Endothelial cell (in vitro differentiated cells): ENCODE measurements at regions not wholly inside any gene's neighbourhood (a gene's known extent, or its start where the extent isn't known, plus 50 kb on each side); places are given as distances from the start of the nearest gene placed in this dataset.
A peak's percentile ranks its signal among the peaks of the same experiment; 100 is the strongest.

ENCODE experiments used
- DNase-seq: peaks from one replicate; pipeline ENCODE4 v3.0.0; 2021; ENCODE audit warnings: low spot score
- H3K27ac Mint-ChIP-seq: one replicate; pipeline ENCODE4 v1.8.0; 2021; ENCODE audit warnings: mixed read lengths, inconsistent platforms; ENCODE audit not compliant: unreplicated experiment
- H3K27me3 Mint-ChIP-seq: one replicate; pipeline ENCODE4 v1.8.0; 2021; ENCODE audit warnings: mild to moderate bottlenecking, moderate library complexity, mixed read lengths, inconsistent platforms; ENCODE audit not compliant: unreplicated experiment
- H3K36me3 Mint-ChIP-seq: one replicate; pipeline ENCODE4 v1.8.0; 2021; ENCODE audit warnings: mild to moderate bottlenecking, low read depth, mixed read lengths, inconsistent platforms; ENCODE audit not compliant: unreplicated experiment
- H3K4me1 Mint-ChIP-seq: one replicate; pipeline ENCODE4 v1.8.0; 2021; ENCODE audit warnings: mild to moderate bottlenecking, mixed read lengths, inconsistent platforms; ENCODE audit not compliant: unreplicated experiment
- H3K4me3 Mint-ChIP-seq: one replicate; pipeline ENCODE4 v1.8.0; 2021; ENCODE audit warnings: mild to moderate bottlenecking, mixed read lengths, inconsistent platforms; ENCODE audit not compliant: unreplicated experiment
- H3K9me3 Mint-ChIP-seq: one replicate; pipeline ENCODE4 v1.8.0; 2021; ENCODE audit warnings: mixed read lengths, inconsistent platforms; ENCODE audit not compliant: unreplicated experiment
- TF ChIP-seq, protein P1 (sequence below): fragments of 200-600 bp; sonication (generic); IDR thresholded peaks from one replicate; pipeline ENCODE4 v1.5.0; 2021; ENCODE audit warnings: antibody characterized with exemption; ENCODE audit not compliant: unreplicated experiment

DNA sequence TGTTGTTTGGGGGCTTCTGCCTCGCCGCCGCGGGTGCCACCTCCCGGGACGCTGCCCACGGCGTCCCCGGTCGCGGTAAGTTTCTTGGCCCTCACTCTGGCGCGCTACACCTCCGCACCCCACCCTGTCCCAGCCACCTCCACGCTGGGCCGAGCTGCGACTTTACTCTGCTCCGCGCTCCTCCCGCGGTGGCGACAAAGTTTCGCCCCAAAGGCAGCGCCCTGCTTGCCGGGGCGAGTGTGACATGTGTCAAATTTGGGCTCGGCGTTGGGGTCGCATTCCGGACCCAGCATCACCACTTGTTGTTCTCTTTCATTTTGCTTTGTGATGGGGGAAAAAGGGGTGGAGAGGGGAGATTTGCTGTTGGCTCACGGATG, 167.7 kb upstream of the PPP1R3A start:
- Mint-ChIP-seq H3K9me3 (no peaks in the 10 kb centered on the region), H3K27ac (peak overlapping the region; percentile 64), H3K27me3 (peaks cover 19% of the 10 kb centered on the region), H3K36me3 (no peaks in the 10 kb centered on the region), H3K4me1 (peaks cover 28% of the 10 kb centered on the region), H3K4me3 (peak overlapping the region; percentile 95)
- TF ChIP-seq, protein P1, sequence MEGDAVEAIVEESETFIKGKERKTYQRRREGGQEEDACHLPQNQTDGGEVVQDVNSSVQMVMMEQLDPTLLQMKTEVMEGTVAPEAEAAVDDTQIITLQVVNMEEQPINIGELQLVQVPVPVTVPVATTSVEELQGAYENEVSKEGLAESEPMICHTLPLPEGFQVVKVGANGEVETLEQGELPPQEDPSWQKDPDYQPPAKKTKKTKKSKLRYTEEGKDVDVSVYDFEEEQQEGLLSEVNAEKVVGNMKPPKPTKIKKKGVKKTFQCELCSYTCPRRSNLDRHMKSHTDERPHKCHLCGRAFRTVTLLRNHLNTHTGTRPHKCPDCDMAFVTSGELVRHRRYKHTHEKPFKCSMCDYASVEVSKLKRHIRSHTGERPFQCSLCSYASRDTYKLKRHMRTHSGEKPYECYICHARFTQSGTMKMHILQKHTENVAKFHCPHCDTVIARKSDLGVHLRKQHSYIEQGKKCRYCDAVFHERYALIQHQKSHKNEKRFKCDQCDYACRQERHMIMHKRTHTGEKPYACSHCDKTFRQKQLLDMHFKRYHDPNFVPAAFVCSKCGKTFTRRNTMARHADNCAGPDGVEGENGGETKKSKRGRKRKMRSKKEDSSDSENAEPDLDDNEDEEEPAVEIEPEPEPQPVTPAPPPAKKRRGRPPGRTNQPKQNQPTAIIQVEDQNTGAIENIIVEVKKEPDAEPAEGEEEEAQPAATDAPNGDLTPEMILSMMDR, result no peak
- peak; percentile 27 for DNase-seq

DNA sequence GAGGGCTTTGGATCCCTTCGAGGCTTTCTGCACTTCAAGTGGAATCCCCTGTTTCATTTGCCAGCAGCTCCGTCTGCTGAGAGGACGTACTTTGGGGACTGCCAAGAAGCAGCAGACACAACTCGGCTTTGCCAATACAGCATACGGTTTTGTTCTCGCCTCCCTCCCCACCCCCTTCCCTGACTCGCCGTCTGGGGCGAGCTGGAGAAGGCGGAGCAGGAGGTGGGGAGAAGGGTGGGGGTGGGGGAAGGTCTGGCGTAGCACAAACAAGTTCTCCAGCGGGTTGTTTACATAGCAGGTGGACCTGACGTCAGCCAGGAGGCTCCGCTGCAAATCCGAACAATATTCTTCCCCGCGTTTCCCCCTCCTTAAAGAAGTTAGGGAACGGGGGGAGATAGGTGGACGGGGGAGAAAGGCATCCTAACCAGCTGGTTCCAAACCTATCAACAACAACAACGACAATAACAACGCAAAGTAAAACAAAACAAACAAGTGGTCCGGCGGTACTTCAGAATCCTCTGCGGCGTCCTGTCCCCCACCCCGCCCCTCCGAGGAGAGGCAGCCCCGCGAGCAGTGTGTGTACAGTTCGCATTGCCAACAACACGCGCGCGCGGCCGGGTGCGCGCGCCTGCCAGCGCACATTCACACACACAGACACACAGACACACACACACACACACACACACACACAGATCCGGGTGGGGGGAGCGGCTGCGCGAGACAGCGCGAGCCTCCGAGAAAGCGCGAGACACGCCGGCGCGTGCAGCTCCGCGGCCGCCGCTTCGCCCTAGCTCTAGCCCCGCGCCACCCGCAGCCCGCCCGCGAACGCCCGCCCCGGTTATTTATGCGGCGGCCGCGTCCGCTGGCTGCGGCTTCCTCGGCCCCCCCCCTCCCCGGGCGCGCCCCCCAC, 167.0 kb upstream of the PPP1R3A start:
- Mint-ChIP-seq H3K27ac (peak overlapping the region; percentile 95), H3K4me1 (peaks cover 33% of the 10 kb centered on the region), H3K36me3 (no peaks in the 10 kb centered on the region), H3K4me3 (peak overlapping the region; percentile 97), H3K9me3 (no peaks in the 10 kb centered on the region), H3K27me3 (peaks cover 19% of the 10 kb centered on the region)
- peak; percentile 75 for DNase-seq
- TF ChIP-seq, protein P1, result no peak

DNA sequence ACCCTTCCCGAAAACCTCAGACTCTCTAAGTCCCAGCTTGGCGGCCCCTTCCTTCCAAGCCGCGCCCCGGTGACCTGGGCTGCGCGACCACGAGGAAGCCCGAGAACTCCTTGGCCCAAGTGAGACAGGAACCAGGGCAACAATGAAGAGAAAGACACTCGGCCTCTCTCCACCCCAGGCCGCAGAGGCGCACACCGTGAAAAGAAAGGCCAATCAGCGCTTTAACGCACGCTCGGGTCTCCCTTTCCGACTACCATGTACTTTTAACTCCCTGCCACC, 166.4 kb upstream of the PPP1R3A start:
- peak overlapping the region; percentile 95 for H3K27ac Mint-ChIP-seq
- no peaks in the 10 kb centered on the region for H3K36me3 Mint-ChIP-seq
- peak overlapping the region; percentile 97 for H3K4me3 Mint-ChIP-seq
- peaks cover 19% of the 10 kb centered on the region for H3K27me3 Mint-ChIP-seq
- H3K9me3 Mint-ChIP-seq, result no peaks in the 10 kb centered on the region
- no peak for DNase-seq
- TF ChIP-seq, protein P1, result no peak
- peaks cover 33% of the 10 kb centered on the region for H3K4me1 Mint-ChIP-seq

DNA sequence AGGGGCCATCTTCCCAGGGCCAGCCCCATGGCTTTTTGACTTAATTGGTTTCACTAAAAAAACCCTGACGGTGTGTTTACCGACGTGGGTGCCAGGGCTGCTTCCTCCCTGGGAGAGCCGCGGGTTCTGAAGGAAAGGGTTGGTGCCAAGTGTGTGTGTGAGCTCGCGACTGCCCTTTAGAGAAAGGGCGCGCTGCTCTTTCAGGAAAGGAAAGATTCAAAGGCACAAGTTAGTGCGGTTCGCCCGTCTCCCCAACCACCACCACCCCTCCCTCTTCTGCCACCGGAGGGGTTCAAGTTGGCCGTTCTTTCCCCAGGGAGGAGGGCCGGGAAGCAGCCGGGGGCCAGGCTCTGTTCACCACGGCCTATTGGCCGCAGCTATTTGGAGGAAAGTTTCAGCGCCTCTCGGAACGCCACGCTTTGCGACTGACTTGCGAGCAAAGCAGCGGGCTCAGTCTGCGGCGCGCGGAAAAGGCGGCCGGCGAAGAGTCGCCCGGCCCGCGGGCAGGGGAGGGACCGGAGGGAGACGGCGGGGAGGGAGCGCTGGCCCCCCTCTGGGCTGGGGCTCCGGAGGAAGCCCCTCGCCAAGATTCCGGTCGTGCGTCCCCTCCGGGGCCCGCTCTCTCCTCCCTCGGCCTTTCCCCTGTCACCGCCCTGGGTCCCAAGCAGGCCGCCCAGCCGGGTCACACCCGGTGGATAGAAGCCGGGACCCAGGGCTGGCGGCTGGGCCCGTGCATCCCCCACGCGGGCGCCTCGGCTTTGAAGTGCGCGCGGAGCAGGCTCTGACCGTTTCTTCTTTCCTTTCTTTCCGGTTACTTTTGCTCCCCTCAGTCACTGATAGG, 165.9 kb upstream of the PPP1R3A start:
- H3K27ac Mint-ChIP-seq, result peak overlapping the region; percentile 95
- peaks cover 33% of the 10 kb centered on the region for H3K4me1 Mint-ChIP-seq
- peak; percentile 49 for DNase-seq
- H3K36me3 Mint-ChIP-seq, result no peaks in the 10 kb centered on the region
- H3K27me3 Mint-ChIP-seq, result peaks cover 19% of the 10 kb centered on the region
- TF ChIP-seq, protein P1, result no peak
- peak overlapping the region; percentile 97 for H3K4me3 Mint-ChIP-seq
- no peaks in the 10 kb centered on the region for H3K9me3 Mint-ChIP-seq
